ENCODE measurements at regions not wholly inside any gene's neighbourhood (a gene's known extent, or its start where the extent isn't known, plus 50 kb on each side); places are given as distances from the start of the nearest gene placed in this dataset.

- no peak for TF ChIP-seq ZFP36 (IDR thresholded peaks at IDR 0.05; ENCODE audit: borderline replicate concordance, low read depth, low read length, partially characterized antibody)
- no peak for TF ChIP-seq ZNF263 (CRISPR knock-in tag; IDR thresholded peaks at IDR 0.05)
- TF ChIP-seq ZNF10 (CRISPR knock-in tag; IDR thresholded peaks at IDR 0.05; ENCODE audit: borderline replicate concordance, low read depth): no peak
- no peak for TF ChIP-seq CTCF (CRISPR knock-in tag; IDR thresholded peaks at IDR 0.05)
- no peak for TF ChIP-seq KDM5A (IDR thresholded peaks at IDR 0.05; ENCODE audit: borderline replicate concordance, low read length)
- no peak for TF ChIP-seq NFIC (IDR thresholded peaks at IDR 0.05; ENCODE audit: low read length)
- no peak for TF ChIP-seq TARDBP (CRISPR knock-in tag; IDR thresholded peaks at IDR 0.05)
- TF ChIP-seq SNAPC2 (CRISPR knock-in tag; IDR thresholded peaks at IDR 0.05): no peak
- TF ChIP-seq ZSCAN20 (CRISPR knock-in tag; IDR thresholded peaks at IDR 0.05; ENCODE audit: borderline replicate concordance): no peak
- no peak for TF ChIP-seq HINFP (CRISPR knock-in tag; IDR thresholded peaks at IDR 0.05; ENCODE audit: low read depth)
Measured at GRCh38 chr2:18924386-18924785, 335.0 kb upstream of the NT5C1B start.
